ENCODE measurements at regions not wholly inside any gene's neighbourhood (a gene's known extent, or its start where the extent isn't known, plus 50 kb on each side); places are given as distances from the start of the nearest gene placed in this dataset.

DNA sequence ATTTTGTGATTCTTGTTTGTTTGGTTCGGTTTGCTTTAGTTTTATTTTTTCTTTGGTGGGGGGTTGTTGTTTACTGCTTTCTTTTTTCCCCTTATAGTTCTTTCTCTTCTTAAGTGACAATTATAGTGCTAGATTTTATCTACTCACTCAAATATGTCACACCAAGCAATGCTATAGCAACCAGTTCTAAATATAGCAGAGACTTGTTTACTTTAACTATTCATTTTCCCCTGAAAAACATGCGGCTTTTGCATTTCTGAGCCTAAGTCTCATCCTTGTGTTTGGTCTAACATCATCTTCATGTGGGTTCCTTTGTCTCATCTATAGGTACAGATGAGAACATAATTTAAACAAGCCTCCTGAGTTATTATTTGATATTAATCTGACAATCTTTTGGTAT lies 676.6 kb downstream of the FAT4 start:
- DNase-seq (ENCODE audit: low spot score in 2 of 2) = no peak
- Mint-ChIP-seq H3K27ac (no peak overlapping the region), H3K36me3 (no peaks in the 10 kb centered on the region), H3K9me3 (peaks cover 4 to 10% of the 10 kb centered on the region in 2 donors)
- no peak for ATAC-seq

DNA sequence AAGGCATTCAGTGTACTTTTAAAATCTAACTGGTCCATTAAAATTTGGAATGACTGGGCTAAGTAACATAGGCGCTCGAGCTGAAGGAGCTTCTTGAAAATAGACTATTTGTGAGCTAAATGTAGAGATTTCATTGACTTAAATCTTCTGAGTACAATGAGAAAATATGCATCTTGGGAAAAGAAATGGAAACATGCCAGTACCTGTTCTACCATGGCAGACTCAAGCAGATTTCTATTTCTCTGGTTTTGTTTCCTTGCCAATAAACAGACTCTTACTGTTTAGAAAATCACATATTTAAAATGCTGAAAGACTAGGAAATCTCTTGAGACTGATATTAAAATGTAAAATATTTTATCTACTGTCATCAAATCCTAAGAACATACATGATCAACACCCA lies 678.1 kb downstream of the FAT4 start:
- Mint-ChIP-seq H3K27ac (no peak overlapping the region), H3K36me3 (no peaks in the 10 kb centered on the region), H3K9me3 (peaks cover 4 to 10% of the 10 kb centered on the region in 2 donors)
- ATAC-seq (no peak), DNase-seq (ENCODE audit: low spot score in 2 of 2) (no peak)

DNA sequence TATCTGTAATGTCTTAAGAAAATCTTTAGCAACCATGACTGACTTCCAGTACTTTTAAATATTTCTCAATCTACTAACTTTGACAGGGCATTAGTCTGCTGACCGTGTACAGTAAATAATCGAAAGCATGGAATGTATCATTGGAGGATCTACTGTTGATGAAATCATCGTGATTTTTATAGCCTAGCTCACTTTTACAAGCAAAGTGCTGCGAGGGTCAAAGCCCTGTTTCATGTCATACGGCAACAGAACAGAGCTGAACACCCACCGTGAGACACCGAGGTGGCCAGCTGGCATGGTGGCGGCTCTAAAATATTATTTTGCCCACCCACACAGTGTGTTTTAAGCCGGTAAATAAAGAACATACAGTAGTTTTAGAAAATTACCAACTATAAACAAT lies 679.3 kb downstream of the FAT4 start:
- no peak for DNase-seq (ENCODE audit: low spot score in 2 of 2)
- Mint-ChIP-seq H3K9me3 (peaks cover 11 to 15% of the 10 kb centered on the region in 2 donors), H3K36me3 (no peaks in the 10 kb centered on the region), H3K27ac (no peak overlapping the region)
- ATAC-seq = no peak

DNA sequence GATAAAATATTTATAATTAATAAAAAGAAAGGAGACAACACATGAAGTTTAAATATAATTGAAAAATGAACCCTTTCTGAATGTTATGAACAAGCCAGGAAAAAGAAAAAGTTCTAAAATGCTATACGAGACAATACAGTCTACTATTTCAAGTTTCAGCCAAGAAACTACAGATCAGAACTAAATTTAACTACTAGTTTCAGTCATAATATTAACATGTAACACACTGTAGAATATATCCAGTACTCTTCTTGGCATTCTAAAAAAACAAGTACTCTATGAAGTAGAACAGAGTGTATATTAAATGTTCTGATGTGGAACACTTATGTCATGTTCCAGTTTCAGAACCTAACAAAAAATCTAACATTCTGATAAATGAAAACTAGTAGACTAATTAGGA lies 679.7 kb downstream of the FAT4 start:
- Mint-ChIP-seq H3K9me3 (peaks cover 11 to 15% of the 10 kb centered on the region in 2 donors), H3K36me3 (no peaks in the 10 kb centered on the region), H3K27ac (no peak overlapping the region)
- DNase-seq (ENCODE audit: low spot score in 2 of 2) (no peak), ATAC-seq (no peak)

DNA sequence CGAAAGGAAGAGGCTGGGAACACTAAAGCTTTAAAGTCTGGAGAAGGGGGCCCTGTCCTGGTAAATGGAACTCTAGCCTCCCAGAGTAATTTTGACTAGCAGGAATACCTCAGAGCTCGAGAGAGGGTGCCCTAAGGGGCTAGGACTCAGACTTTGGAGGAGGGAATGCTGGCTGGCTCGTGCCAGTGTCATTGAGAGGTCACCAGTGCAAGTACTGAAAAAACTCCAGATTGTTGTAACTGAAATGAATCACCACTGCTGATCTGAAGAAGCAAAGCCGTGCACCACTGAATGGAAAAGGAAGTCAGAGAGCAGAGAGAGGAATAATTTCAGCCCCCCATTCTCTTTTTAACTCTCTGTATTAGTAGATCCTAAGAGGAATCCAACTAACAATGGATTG lies 690.2 kb downstream of the FAT4 start:
- Mint-ChIP-seq H3K27ac (peak overlapping the region in 1 of 2 donors; percentile 19), H3K9me3 (peaks cover 10 to 18% of the 10 kb centered on the region in 2 donors), H3K36me3 (no peaks in the 10 kb centered on the region)
- DNase-seq (ENCODE audit: low spot score in 2 of 2) (no peak), ATAC-seq (no peak)

DNA sequence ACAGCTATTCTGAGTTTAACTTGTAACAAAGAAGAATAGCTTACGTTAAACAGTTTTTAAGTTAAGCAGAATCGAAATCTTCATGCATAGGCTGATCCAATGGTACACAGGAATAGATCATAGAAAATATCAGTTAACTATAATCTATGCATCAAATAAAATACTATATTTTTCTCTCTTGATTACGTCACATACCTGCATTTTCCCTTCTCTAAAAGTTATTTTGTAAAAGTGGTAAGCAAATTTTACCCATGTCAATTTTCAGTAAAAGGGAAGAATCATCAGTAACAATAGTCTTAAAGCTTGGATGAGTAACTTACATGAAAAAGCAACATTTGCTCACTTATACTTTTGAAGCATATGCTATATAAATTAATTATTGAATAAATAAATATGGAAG lies 692.4 kb downstream of the FAT4 start:
- ATAC-seq = no peak
- Mint-ChIP-seq H3K27ac (no peak overlapping the region), H3K36me3 (no peaks in the 10 kb centered on the region), H3K9me3 (peaks cover 14 to 22% of the 10 kb centered on the region in 2 donors)
- DNase-seq (ENCODE audit: low spot score in 2 of 2) = no peak

DNA sequence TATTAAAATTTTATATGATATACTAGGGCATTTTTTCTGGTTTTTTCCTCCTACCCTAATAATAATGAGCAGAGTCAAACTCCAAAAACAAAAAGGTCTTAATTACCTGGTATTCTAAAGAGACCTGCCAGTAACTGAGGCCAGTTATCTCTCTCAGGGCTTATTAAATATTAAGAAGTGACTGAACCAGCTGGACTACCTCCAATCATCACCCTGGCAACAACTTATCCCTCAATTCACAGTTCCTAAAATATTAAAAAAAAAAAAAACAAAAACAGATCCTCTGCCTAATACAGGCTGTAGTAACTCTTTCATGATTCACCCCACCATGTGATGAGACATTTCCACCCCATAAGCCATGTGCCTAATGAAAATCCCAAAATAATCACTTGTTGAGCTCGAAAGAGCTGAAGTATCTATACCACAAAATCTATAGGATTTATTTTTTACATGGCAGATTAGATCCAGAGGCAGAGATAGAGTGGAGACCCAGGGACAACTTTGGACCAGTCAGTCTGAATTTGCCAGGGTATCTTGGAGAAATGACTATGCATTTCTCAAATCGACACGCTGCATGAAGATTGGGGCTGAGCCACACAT lies 698.0 kb downstream of the FAT4 start:
- Mint-ChIP-seq H3K36me3 (peaks cover 0 to 5% of the 10 kb centered on the region in 2 donors), H3K9me3 (peaks cover 15 to 19% of the 10 kb centered on the region in 2 donors), H3K27ac (no peak overlapping the region)
- ATAC-seq = no peak
- no peak for DNase-seq (ENCODE audit: low spot score in 2 of 2)

DNA sequence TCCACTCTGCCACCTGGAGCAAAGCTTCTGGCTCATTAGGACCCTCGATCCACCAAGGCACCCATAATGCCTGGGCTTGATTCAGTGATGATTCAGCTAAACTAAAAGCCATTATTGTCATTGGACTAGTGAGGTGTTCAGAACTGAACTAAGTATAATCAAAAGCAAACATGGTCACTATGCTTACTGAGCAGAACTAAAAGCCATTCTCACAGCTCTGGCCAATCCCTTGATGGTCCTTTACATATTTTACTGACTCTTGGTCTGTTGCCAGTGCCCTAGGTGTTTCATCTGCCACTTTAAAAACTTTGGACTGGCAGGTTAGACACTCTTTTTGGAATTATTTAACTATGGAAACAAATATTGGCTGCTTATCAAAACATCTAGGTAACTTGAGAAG lies 703.5 kb downstream of the FAT4 start:
- Mint-ChIP-seq H3K27ac (no peak overlapping the region), H3K36me3 (peaks cover 0 to 5% of the 10 kb centered on the region in 2 donors), H3K9me3 (peaks cover 8 to 9% of the 10 kb centered on the region in 2 donors)
- ATAC-seq (no peak), DNase-seq (ENCODE audit: low spot score in 2 of 2) (no peak)

DNA sequence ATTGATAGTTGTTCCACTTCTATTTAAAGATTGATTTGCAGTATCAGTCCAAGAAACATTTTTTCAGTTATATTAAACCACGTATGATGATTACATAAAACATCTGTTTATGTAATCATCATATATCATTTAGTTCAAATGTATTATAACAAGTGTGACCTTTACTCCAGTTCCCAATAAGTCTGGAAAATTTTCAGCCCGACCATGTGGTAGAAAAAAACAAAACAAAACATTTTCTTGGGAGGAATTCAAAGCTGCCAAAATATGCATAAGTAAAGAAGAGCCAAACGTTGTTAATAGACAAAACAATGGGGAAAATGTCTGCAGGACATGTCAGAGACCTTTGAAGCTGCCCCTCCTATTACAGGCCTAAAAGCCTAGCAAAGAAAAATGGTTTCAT lies 709.1 kb downstream of the FAT4 start:
- ATAC-seq = no peak
- Mint-ChIP-seq H3K27ac (no peak overlapping the region), H3K36me3 (no peaks in the 10 kb centered on the region)

DNA sequence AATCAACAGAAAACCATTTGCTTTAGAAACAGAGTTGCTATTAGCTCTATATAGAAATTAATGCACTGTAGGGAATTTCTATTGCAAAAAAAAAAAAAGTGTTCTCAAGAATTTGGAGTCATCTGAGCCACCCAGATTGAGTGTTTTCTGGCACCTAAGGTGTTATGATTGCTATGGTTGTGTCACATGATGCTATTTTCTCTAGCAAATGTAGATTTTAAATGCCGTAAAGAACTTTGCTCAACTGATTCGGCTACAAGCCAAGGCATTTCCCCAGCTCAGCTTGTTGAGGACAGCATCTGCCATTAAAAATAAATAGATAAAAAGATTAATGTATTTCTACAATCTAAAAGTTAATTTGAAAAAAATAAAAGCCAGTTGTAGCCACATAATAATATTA lies 712.8 kb downstream of the FAT4 start:
- ATAC-seq (no peak), DNase-seq (ENCODE audit: low spot score in 2 of 2) (no peak)
- Mint-ChIP-seq H3K36me3 (peaks cover 0 to 7% of the 10 kb centered on the region in 2 donors), H3K9me3 (peaks cover 7 to 9% of the 10 kb centered on the region in 2 donors), H3K27ac (no peak overlapping the region)

More for the DNA sequence above, 709.1 kb downstream of the FAT4 start:
- peaks cover 7 to 8% of the 10 kb centered on the region in 2 donors for H3K9me3 Mint-ChIP-seq
- no peak for DNase-seq (ENCODE audit: low spot score in 2 of 2)

DNA sequence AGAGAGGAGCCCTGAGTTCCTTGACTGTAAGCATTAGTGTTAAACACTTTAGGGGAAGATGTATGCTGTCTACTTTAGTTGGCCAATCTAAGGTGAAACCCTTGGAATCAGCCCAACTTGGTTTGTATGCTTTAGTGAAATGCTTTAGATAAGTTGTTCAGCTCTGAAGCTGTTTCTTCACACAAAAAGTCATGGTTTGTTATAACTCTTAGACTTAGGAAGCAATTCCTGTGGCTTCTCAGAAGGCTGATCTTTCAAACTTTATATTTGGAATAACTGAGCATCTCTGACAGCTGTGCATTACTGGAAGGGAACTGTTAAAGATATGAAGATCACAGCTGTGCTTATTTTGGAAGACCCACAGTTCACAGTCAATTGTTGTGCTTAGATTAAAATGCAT lies 714.1 kb downstream of the FAT4 start:
- Mint-ChIP-seq H3K36me3 (peaks cover 0 to 12% of the 10 kb centered on the region in 2 donors), H3K27ac (no peak overlapping the region), H3K9me3 (peaks cover 14 to 15% of the 10 kb centered on the region in 2 donors)
- ATAC-seq (no peak), DNase-seq (ENCODE audit: low spot score in 2 of 2) (no peak)

DNA sequence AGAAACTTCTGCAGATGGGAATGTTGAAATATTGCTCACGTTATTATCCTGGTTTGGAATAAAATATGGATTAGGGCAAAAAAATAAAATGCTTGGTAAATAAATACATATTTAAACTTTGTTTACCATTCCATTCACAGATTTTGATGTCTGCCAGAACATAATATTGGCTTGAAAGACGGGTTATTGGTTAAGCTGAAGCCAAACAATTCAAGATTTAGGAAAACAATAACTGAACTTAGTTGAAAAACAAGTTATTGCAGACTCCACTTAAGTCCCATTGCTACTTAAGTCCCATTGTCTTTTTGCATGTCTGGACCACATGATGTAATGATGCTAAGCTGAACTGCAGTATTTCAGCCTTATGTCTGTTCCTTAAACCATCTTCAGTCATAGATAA lies 722.5 kb downstream of the FAT4 start:
- H3K27ac Mint-ChIP-seq = no peak overlapping the region
- peaks cover 0 to 7% of the 10 kb centered on the region in 2 donors for H3K36me3 Mint-ChIP-seq
- peaks cover 11 to 19% of the 10 kb centered on the region in 2 donors for H3K9me3 Mint-ChIP-seq
- no peak for ATAC-seq
- no peak for DNase-seq (ENCODE audit: low spot score in 2 of 2)

DNA sequence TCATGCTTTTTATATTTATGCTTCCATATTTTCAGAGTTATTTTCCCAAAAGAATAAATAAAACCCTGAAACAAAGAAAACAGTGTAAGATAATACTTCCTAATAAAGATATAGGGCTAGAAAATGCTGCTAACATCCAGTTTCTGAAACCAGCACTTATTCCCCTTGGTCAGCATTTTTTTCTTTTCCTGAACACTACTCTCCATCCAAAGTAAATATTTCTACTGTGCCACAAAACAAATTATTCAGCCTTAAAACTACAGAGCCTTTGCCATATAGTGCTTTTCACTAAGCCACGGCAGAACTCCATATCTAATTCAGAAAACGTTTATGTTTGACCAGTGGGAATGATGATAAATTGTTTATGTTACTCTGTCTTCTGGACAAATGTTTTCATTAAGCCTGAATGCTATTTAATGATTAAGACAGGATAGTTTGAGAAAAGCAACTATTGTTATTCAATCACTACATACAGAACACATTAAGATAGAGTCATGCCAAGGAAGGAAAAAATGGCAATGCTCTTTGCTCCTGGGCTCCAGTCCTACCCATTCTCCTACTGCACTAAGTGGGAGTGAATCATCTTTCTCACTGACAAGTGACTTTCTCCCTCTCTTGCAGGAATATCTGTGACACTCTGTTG lies 723.9 kb downstream of the FAT4 start:
- DNase-seq (ENCODE audit: low spot score in 2 of 2) = no peak
- no peak overlapping the region for H3K27ac Mint-ChIP-seq
- H3K9me3 Mint-ChIP-seq = peaks cover 7 to 13% of the 10 kb centered on the region in 2 donors
- ATAC-seq = no peak
- H3K36me3 Mint-ChIP-seq = no peaks in the 10 kb centered on the region

DNA sequence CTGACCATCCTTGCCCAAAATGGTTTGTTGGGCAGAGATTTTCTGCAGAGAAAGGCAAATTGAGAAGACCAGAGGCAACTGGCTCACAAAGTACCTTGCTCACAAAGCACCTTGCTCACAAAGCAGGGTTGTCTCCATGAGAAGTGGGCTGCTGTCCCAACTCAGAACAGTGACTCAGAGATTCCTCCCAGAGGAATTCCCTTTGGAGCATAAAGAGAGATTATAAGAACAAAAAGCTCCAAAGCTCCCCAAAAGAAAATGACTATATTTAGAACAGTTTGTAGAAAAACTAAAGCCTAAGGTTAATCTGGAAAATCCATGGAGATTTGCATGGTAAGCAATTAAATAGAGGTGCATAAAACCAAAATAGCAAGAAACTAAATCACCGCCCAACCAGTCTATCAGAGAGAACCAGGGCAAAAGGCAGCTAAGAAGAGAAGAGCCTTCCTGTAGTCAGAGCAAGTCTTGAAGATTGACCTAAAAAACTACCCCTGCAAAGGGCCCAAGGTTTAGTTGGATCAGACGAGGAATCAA lies 731.4 kb downstream of the FAT4 start:
- ATAC-seq = no peak
- Mint-ChIP-seq H3K9me3 (peaks cover 13% of the 10 kb centered on the region in 2 donors), H3K36me3 (no peaks in the 10 kb centered on the region), H3K27ac (no peak overlapping the region)
- no peak for DNase-seq (ENCODE audit: low spot score in 2 of 2)

DNA sequence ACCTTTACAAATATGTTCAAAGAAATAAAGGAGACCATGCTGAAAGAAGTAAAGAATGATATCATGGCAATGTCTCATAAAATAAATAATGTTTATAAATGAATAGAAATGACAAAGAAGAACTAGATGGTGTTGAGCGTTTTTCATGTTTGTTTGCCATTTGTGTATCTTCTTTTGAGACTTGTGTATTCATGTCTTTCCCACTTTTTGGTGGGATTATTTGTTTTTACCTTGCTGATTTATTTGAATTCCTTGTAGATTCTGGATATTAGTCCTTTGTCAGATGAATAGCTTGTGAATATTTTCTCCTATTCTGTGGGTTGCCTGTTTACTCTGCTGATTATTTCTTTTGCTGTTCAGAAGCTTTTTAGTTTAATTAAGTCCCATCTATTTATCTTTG lies 732.4 kb downstream of the FAT4 start:
- Mint-ChIP-seq H3K36me3 (no peaks in the 10 kb centered on the region), H3K9me3 (peaks cover 11 to 13% of the 10 kb centered on the region in 2 donors)

DNA sequence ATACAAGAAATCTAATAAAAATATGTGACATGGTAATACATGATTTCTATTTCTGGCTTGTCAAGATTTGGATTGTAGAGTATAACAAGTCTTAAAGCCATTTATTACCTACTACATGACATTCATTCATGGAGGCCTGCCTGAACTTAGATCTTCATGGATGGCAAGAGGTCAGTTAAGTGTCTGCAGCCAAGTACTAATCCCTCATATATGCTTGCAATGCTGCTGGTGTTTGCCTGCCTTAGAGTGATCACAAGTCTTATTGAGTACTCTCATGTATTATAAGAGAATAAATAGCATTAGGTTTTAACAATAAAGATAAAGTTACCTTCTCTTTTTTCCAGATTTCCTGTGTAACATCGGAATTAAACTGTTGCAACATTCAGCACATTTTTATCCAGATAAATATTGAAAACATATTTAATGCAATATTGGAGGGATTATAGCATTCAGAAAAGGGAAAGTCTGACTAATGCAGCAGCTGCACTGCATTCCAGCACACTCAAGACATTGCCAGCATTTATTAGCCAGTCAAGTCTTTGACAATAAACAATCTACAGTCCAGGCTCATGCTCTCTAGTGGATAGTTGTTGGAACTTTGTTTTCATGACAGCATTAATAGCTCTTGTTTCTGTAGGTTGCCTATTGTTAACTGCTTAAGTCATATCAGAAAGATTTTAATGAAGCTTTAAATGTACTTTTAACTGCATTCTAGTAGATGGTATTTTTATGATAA lies 737.1 kb downstream of the FAT4 start:
- Mint-ChIP-seq H3K36me3 (no peaks in the 10 kb centered on the region), H3K9me3 (peaks cover 7 to 15% of the 10 kb centered on the region in 2 donors), H3K27ac (no peak overlapping the region)
- no peak for DNase-seq (ENCODE audit: low spot score in 2 of 2)
- no peak for ATAC-seq

More for the DNA sequence above, 732.4 kb downstream of the FAT4 start:
- no peak overlapping the region for H3K27ac Mint-ChIP-seq
- DNase-seq (ENCODE audit: low spot score in 2 of 2) = no peak
- no peak for ATAC-seq

DNA sequence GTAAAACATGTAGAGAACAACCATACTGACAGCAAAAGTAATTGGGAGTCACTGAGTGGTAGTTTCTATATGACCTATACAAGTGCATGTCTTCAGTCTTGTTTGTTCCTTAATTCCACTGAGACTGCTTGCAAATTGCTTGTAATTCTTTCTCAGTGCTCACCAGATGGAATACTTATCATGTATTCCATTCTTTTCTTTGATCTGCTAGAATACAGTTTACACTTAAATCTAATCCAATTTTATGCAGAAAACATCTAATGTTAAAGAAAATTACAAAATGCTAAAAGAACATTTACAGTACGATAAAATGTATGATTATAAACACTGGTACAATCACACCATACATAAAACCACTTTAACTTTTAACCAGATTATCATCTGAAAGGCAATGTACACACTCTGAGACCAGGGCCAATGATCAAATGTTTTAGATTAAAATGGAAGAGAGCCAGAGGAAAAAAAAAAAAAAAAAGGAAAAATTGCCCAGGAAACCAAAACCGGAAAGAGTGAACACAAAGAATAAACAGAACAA lies 741.4 kb downstream of the FAT4 start:
- Mint-ChIP-seq H3K9me3 (peaks cover 18 to 21% of the 10 kb centered on the region in 2 donors), H3K27ac (no peak overlapping the region), H3K36me3 (no peaks in the 10 kb centered on the region)
- no peak for ATAC-seq
- no peak for DNase-seq (ENCODE audit: low spot score in 2 of 2)

All from activated naive CD4-positive, alpha-beta T cell treated with anti-CD3 and anti-CD28 coated beads, Interleukin-2, amount 50 U/mL, for 72 hours (primary cell).